ENCODE measurements at regions not wholly inside any gene's neighbourhood (a gene's known extent, or its start where the extent isn't known, plus 50 kb on each side); places are given as distances from the start of the nearest gene placed in this dataset.

DNA sequence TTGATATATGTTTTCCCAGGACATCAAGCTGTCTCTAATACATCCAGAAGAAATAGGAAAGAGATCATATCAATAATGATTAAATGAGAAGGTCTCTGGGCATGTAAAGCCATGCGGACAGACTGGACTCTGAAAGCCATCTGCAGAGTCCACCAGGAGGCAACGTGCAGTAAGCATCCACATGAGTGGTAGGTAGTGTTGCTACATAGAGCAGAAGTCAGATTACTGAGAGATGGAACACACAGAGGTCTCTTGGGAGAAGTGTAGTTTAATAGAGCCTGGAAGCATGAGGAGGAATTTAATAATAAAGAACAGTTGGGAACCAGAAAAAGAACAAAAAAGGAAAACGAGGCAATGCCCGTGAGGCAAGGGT lies 758.1 kb upstream of the DDX18 start:
- Histone ChIP-seq H3K4me3 (ENCODE audit: control insufficient read depth in 1 of 7, extremely low read depth in 1 of 7, insufficient read depth in 4 of 7, low read depth in 2 of 7, low read length in 6 of 7) (no peak overlapping the region), H3K4me1 (ENCODE audit: control extremely low read depth in 1 of 4, control insufficient read depth in 4 of 4, insufficient read depth in 4 of 4, low read length in 3 of 4) (no peaks in the 10 kb centered on the region), H3K9me3 (ENCODE audit: control extremely low read depth in 1 of 5, control insufficient read depth in 4 of 5, insufficient read depth in 2 of 5, low read depth in 1 of 5, low read length in 4 of 5) (no peaks in the 10 kb centered on the region), H3K27me3 (replicated peaks in 2 of 5; ENCODE audit: control insufficient read depth in 4 of 5, insufficient read depth in 5 of 5, low read length in 4 of 5) (no peaks in the 10 kb centered on the region), H3K36me3 (ENCODE audit: control insufficient read depth in 4 of 4, insufficient read depth in 4 of 4, low read length in 3 of 4) (no peaks in the 10 kb centered on the region), H3K27ac (ENCODE audit: insufficient read depth in 1 of 2, low read depth in 1 of 2, low read length in 2 of 2, poor library complexity in 1 of 2, severe bottlenecking in 2 of 2) (no peak overlapping the region)
- WGBS (ENCODE audit: insufficient coverage), result 100% methylated on average over 3 of the region's 4 CpGs
- POLR2A ChIA-PET, result no interaction called here
- DNase-seq, result no peak
- CTCF ChIA-PET, result no interaction called here

DNA sequence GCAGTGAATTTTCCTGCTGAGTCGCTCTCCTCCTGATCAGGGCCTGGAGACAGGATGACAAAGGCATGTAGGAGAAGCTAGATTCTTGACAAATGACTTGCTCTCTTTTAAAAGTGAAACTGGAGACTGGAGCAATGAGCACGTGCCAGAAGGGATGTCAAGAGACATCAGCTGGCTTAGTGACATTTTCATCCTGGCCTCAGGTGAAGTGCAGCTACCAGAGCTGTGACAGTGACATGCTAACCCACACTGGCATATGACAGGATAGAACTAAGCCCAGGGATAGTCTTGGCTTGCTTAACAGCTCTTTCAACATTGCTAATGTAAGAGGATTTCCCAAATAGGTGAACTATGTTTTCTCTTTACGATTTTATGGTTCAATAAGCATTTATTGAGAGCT lies 757.5 kb upstream of the DDX18 start:
- Histone ChIP-seq H3K4me1 (ENCODE audit: control extremely low read depth in 1 of 4, control insufficient read depth in 4 of 4, insufficient read depth in 4 of 4, low read length in 3 of 4) (no peaks in the 10 kb centered on the region), H3K36me3 (ENCODE audit: control insufficient read depth in 4 of 4, insufficient read depth in 4 of 4, low read length in 3 of 4) (no peaks in the 10 kb centered on the region), H3K27ac (ENCODE audit: insufficient read depth in 1 of 2, low read depth in 1 of 2, low read length in 2 of 2, poor library complexity in 1 of 2, severe bottlenecking in 2 of 2) (no peak overlapping the region), H3K27me3 (replicated peaks in 2 of 5; ENCODE audit: control insufficient read depth in 4 of 5, insufficient read depth in 5 of 5, low read length in 4 of 5) (no peaks in the 10 kb centered on the region), H3K4me3 (ENCODE audit: control insufficient read depth in 1 of 7, extremely low read depth in 1 of 7, insufficient read depth in 4 of 7, low read depth in 2 of 7, low read length in 6 of 7) (no peak overlapping the region), H3K9me3 (ENCODE audit: control extremely low read depth in 1 of 5, control insufficient read depth in 4 of 5, insufficient read depth in 2 of 5, low read depth in 1 of 5, low read length in 4 of 5) (no peaks in the 10 kb centered on the region)
- 83% methylated on average over 2 of the region's 3 CpGs for WGBS (ENCODE audit: insufficient coverage)
- POLR2A ChIA-PET, result no interaction called here
- DNase-seq, result no peak
- CTCF ChIA-PET, result no interaction called here

- H3K4me1 ChIP-seq (ENCODE audit: control extremely low read depth in 1 of 4, control insufficient read depth in 4 of 4, insufficient read depth in 4 of 4, low read length in 3 of 4), result no peaks in the 10 kb centered on the region
- CTCF ChIA-PET, result interaction anchor here (0.6 kb wide), 1 partner anchor 1552 kb away, joined by 3 read pairs; no protein-coding TSS in a partner anchor
- no peaks in the 10 kb centered on the region for H3K9me3 ChIP-seq (ENCODE audit: control extremely low read depth in 1 of 5, control insufficient read depth in 4 of 5, insufficient read depth in 2 of 5, low read depth in 1 of 5, low read length in 4 of 5)
- H3K27me3 ChIP-seq (replicated peaks in 2 of 5; ENCODE audit: control insufficient read depth in 4 of 5, insufficient read depth in 5 of 5, low read length in 4 of 5), result no peaks in the 10 kb centered on the region
- no peak overlapping the region for H3K27ac ChIP-seq (ENCODE audit: insufficient read depth in 1 of 2, low read depth in 1 of 2, low read length in 2 of 2, poor library complexity in 1 of 2, severe bottlenecking in 2 of 2)
- no peak overlapping the region for H3K4me3 ChIP-seq (ENCODE audit: control insufficient read depth in 1 of 7, extremely low read depth in 1 of 7, insufficient read depth in 4 of 7, low read depth in 2 of 7, low read length in 6 of 7)
- no peaks in the 10 kb centered on the region for H3K36me3 ChIP-seq (ENCODE audit: control insufficient read depth in 4 of 4, insufficient read depth in 4 of 4, low read length in 3 of 4)
- POLR2A ChIA-PET, result no interaction called here
- DNase-seq, result no peak
- WGBS (ENCODE audit: insufficient coverage), result 2% methylated on average over 3 of the region's 3 CpGs
These were observed 756.1 kb upstream of the DDX18 start for GRCh38 chr2:117058366-117058765.

- POLR2A ChIA-PET, result no interaction called here
- no peak for DNase-seq
These were observed 750.5 kb upstream of the DDX18 start for GRCh38 chr2:117064021-117064420.

GRCh38 chr2:117065912-117066311 lies 748.6 kb upstream of the DDX18 start:
- no peak for DNase-seq
- 83% methylated on average over 2 of the region's 4 CpGs for WGBS (ENCODE audit: insufficient coverage)
- Histone ChIP-seq H3K27me3 (replicated peaks in 2 of 5; ENCODE audit: control insufficient read depth in 4 of 5, insufficient read depth in 5 of 5, low read length in 4 of 5) (no peaks in the 10 kb centered on the region), H3K4me3 (ENCODE audit: control insufficient read depth in 1 of 7, extremely low read depth in 1 of 7, insufficient read depth in 4 of 7, low read depth in 2 of 7, low read length in 6 of 7) (no peak overlapping the region), H3K27ac (ENCODE audit: insufficient read depth in 1 of 2, low read depth in 1 of 2, low read length in 2 of 2, poor library complexity in 1 of 2, severe bottlenecking in 2 of 2) (no peak overlapping the region), H3K9me3 (ENCODE audit: control extremely low read depth in 1 of 5, control insufficient read depth in 4 of 5, insufficient read depth in 2 of 5, low read depth in 1 of 5, low read length in 4 of 5) (no peaks in the 10 kb centered on the region), H3K4me1 (ENCODE audit: control extremely low read depth in 1 of 4, control insufficient read depth in 4 of 4, insufficient read depth in 4 of 4, low read length in 3 of 4) (no peaks in the 10 kb centered on the region), H3K36me3 (ENCODE audit: control insufficient read depth in 4 of 4, insufficient read depth in 4 of 4, low read length in 3 of 4) (no peaks in the 10 kb centered on the region)
- ChIA-PET CTCF (no interaction called here), POLR2A (no interaction called here)

More at GRCh38 chr2:117064021-117064420, 750.5 kb upstream of the DDX18 start:
- H3K36me3 ChIP-seq (ENCODE audit: control insufficient read depth in 4 of 4, insufficient read depth in 4 of 4, low read length in 3 of 4), result no peaks in the 10 kb centered on the region
- no peaks in the 10 kb centered on the region for H3K9me3 ChIP-seq (ENCODE audit: control extremely low read depth in 1 of 5, control insufficient read depth in 4 of 5, insufficient read depth in 2 of 5, low read depth in 1 of 5, low read length in 4 of 5)
- H3K27ac ChIP-seq (ENCODE audit: insufficient read depth in 1 of 2, low read depth in 1 of 2, low read length in 2 of 2, poor library complexity in 1 of 2, severe bottlenecking in 2 of 2), result no peak overlapping the region
- H3K4me1 ChIP-seq (ENCODE audit: control extremely low read depth in 1 of 4, control insufficient read depth in 4 of 4, insufficient read depth in 4 of 4, low read length in 3 of 4), result no peaks in the 10 kb centered on the region
- 80% methylated on average over 1 of the region's 2 CpGs for WGBS (ENCODE audit: insufficient coverage)
- CTCF ChIA-PET, result no interaction called here
- no peak overlapping the region for H3K4me3 ChIP-seq (ENCODE audit: control insufficient read depth in 1 of 7, extremely low read depth in 1 of 7, insufficient read depth in 4 of 7, low read depth in 2 of 7, low read length in 6 of 7)
- H3K27me3 ChIP-seq (replicated peaks in 2 of 5; ENCODE audit: control insufficient read depth in 4 of 5, insufficient read depth in 5 of 5, low read length in 4 of 5), result no peaks in the 10 kb centered on the region

DNA sequence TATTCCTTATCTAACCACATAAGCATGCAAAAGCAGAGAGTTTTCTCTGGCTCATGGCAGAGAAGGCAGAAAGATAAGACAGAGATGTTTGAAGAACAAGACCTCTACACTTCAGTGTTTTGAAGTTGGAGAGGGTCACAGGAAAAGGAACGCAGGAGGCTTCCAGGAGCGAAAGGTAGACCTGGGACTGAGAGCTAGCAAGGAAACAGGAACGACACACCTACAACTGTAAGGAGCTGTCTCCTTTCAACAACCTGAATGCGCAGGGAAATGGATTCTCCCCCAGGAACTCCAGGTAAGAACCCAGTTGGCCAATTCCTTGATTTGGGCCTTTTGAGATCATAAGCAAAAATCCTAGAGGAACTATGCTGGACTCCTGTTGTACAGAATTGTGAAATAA lies 746.6 kb upstream of the DDX18 start:
- no peaks in the 10 kb centered on the region for H3K4me1 ChIP-seq (ENCODE audit: control extremely low read depth in 1 of 4, control insufficient read depth in 4 of 4, insufficient read depth in 4 of 4, low read length in 3 of 4)
- no peak overlapping the region for H3K4me3 ChIP-seq (ENCODE audit: control insufficient read depth in 1 of 7, extremely low read depth in 1 of 7, insufficient read depth in 4 of 7, low read depth in 2 of 7, low read length in 6 of 7)
- WGBS (ENCODE audit: insufficient coverage), result 93% methylated on average over 4 of the region's 4 CpGs
- POLR2A ChIA-PET, result no interaction called here
- no peak for DNase-seq
- H3K27me3 ChIP-seq (replicated peaks in 2 of 5; ENCODE audit: control insufficient read depth in 4 of 5, insufficient read depth in 5 of 5, low read length in 4 of 5), result no peaks in the 10 kb centered on the region
- no peak overlapping the region for H3K27ac ChIP-seq (ENCODE audit: insufficient read depth in 1 of 2, low read depth in 1 of 2, low read length in 2 of 2, poor library complexity in 1 of 2, severe bottlenecking in 2 of 2)
- H3K9me3 ChIP-seq (ENCODE audit: control extremely low read depth in 1 of 5, control insufficient read depth in 4 of 5, insufficient read depth in 2 of 5, low read depth in 1 of 5, low read length in 4 of 5), result peaks cover 0 to 5% (median 0%) of the 10 kb centered on the region in 5 experiments
- H3K36me3 ChIP-seq (ENCODE audit: control insufficient read depth in 4 of 4, insufficient read depth in 4 of 4, low read length in 3 of 4), result no peaks in the 10 kb centered on the region
- CTCF ChIA-PET, result no interaction called here

DNA sequence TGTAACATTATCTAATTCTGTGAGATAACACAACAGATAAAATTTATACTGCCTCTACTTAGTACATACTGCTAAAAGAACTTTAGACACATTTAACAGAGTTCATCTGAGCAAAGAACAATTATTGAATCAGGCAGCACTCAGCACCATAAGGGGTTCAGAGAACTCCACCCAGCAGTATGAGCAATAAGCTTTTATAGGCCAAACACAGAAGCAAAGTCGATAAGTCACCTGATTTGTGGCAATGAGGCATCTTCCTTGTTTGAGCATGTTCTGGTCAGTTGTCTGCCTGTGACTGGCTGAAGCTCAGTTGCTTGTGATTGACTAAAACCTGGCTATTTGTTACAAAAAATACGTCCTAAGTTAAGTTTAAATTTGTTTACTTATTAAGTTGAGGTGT lies 746.1 kb upstream of the DDX18 start:
- 100% methylated on average over 1 of the region's 2 CpGs for whole genome bisulfite sequencing (ENCODE audit: insufficient coverage)
- no peaks in the 10 kb centered on the region for H3K27me3 ChIP-seq (replicated peaks in 2 of 5; ENCODE audit: control insufficient read depth in 4 of 5, insufficient read depth in 5 of 5, low read length in 4 of 5)
- ChIA-PET POLR2A (no interaction called here), CTCF (no interaction called here)
- DNase-seq, result no peak
- H3K9me3 ChIP-seq (ENCODE audit: control extremely low read depth in 1 of 5, control insufficient read depth in 4 of 5, insufficient read depth in 2 of 5, low read depth in 1 of 5, low read length in 4 of 5), result peaks cover 0 to 5% (median 0%) of the 10 kb centered on the region in 5 experiments
- no peak overlapping the region for H3K4me3 ChIP-seq (ENCODE audit: control insufficient read depth in 1 of 7, extremely low read depth in 1 of 7, insufficient read depth in 4 of 7, low read depth in 2 of 7, low read length in 6 of 7)
- no peaks in the 10 kb centered on the region for H3K36me3 ChIP-seq (ENCODE audit: control insufficient read depth in 4 of 4, insufficient read depth in 4 of 4, low read length in 3 of 4)
- H3K27ac ChIP-seq (ENCODE audit: insufficient read depth in 1 of 2, low read depth in 1 of 2, low read length in 2 of 2, poor library complexity in 1 of 2, severe bottlenecking in 2 of 2), result no peak overlapping the region
- H3K4me1 ChIP-seq (ENCODE audit: control extremely low read depth in 1 of 4, control insufficient read depth in 4 of 4, insufficient read depth in 4 of 4, low read length in 3 of 4), result no peaks in the 10 kb centered on the region
